GM12878 (cell line): ENCODE measurements at regions not wholly inside any gene's neighbourhood (a gene's known extent, or its start where the extent isn't known, plus 50 kb on each side); places are given as distances from the start of the nearest gene placed in this dataset.
"Not testable (repeated sequence)": the region's sequence is repeated elsewhere in the genome, so short reads cannot be mapped to it uniquely, and the experiment has no call there.

Experiments
- ATAC-seq: fragments of 200-7000 bp; cut with Tn5 transposase; 3 replicates; pipeline ENCODE4 v1.9.1; 2020; ENCODE audit warnings: mild to moderate bottlenecking, moderate library complexity
- BruUV-seq: library from RNA; stranded (reverse); fragments of 400-500 nt; replicated peaks from 2 replicates; lab custom pipeline; 2021; lab: Mats Ljungman, UMichigan
- CTCF ChIA-PET: fragments of 300-600 bp; sonication (Branson Sonifier 250); formaldehyde crosslinking; extraction: SDS; loops from one replicate; lab custom pipeline; 2021; ENCODE audit warnings: inconsistent platforms; lab: Yijun Ruan, JAX
- POLR2A ChIA-PET: fragments of 350-600 bp; formaldehyde crosslinking; extraction: SDS; loops from one replicate; lab custom pipeline; 2021; ENCODE audit warnings: inconsistent platforms; lab: Charles Lee
- RAD21 ChIA-PET: fragments of 300-600 bp; sonication (Branson Sonifier 250); formaldehyde crosslinking; loops from one replicate; lab custom pipeline; 2023; ENCODE audit warnings: antibody characterized with exemption; ENCODE audit not compliant: unreplicated experiment; lab: Charles Lee
- SMC1A ChIA-PET: fragments of 300-600 bp; sonication (Branson Sonifier 250); formaldehyde crosslinking; loops from one replicate; lab custom pipeline; 2023; ENCODE audit not compliant: unreplicated experiment, uncharacterized antibody; lab: Charles Lee
- DNase-seq: peaks from one replicate; pipeline ENCODE4 v3.0.0-alpha.2; 2011; ENCODE audit warnings: low read depth, low spot score
- FAIRE-seq: peaks from 3 replicates; lab custom pipeline; 2011; peaks lifted over from hg19 to GRCh38; lab: Jason Lieb, UNC
- H2AFZ ChIP-seq: 2 replicates; pipeline ENCODE4 v1.6.0; 2011; ENCODE audit warnings: low read depth, low read length, control low read depth; ENCODE audit not compliant: control insufficient read depth
- H3K27ac ChIP-seq: 2 replicates; pipeline ENCODE4 v1.5.1; 2011; ENCODE audit warnings: control low read depth; ENCODE audit not compliant: control insufficient read depth, insufficient read depth
- H3K27me3 ChIP-seq, 2 experiments: replicated peaks in 1 of 2; 2 replicates each; pipeline versions ENCODE4 v1.6.0 to v1.6.1; 2011; ENCODE audit warnings: low read length in 1 of 2; ENCODE audit not compliant: control insufficient read depth in 2 of 2, insufficient read depth in 2 of 2
- H3K36me3 ChIP-seq, 2 experiments: 2 replicates each; pipeline ENCODE4 v1.5.1; 2011; ENCODE audit warnings: low read length in 1 of 2; ENCODE audit not compliant: control insufficient read depth in 2 of 2, insufficient read depth in 2 of 2
- H3K4me1 ChIP-seq: 2 replicates; pipeline ENCODE4 v1.6.1; 2011; ENCODE audit warnings: mild to moderate bottlenecking, low read length, moderate library complexity, mixed read lengths; ENCODE audit not compliant: control insufficient read depth, insufficient read depth
- H3K4me2 ChIP-seq: 2 replicates; pipeline ENCODE4 v1.6.0; 2011; ENCODE audit warnings: control low read depth; ENCODE audit not compliant: control insufficient read depth, insufficient read depth
- H3K4me3 ChIP-seq: fragments of 200-600 bp; sonication (generic); 2 replicates; pipeline ENCODE4 v1.5.1; 2016
- H3K79me2 ChIP-seq: 2 replicates; pipeline ENCODE4 v1.6.0; 2011; ENCODE audit warnings: low read length; ENCODE audit not compliant: control insufficient read depth, insufficient read depth
- H3K9ac ChIP-seq: 2 replicates; pipeline ENCODE4 v1.8.0; 2011; ENCODE audit warnings: low read length, control low read depth, mixed read lengths; ENCODE audit not compliant: control insufficient read depth, insufficient read depth
- H3K9me3 ChIP-seq: replicated peaks from 3 replicates; pipeline ENCODE4 v1.5.1; 2011; ENCODE audit warnings: mild to moderate bottlenecking, low read length; ENCODE audit not compliant: control insufficient read depth, insufficient read depth
- H4K20me1 ChIP-seq: 2 replicates; pipeline ENCODE4 v1.6.0; 2011; ENCODE audit not compliant: control insufficient read depth, insufficient read depth
- WGBS: methylation state at CpG from one replicate; pipeline ENCODE4 v1.1.6; 2016; ENCODE audit warnings: low lambda C conversion rate; ENCODE audit not compliant: insufficient replicate concordance, insufficient coverage; ENCODE audit errors: missing lambda C conversion rate; 5-methylcytosine and 5-hydroxymethylcytosine counted together
- in situ Hi-C: fragments of 300-500 bp; cut with MboI; formaldehyde crosslinking; loops from 9 replicates; pipeline ENCODE4 v1.14.3; 2018; ENCODE audit warnings: mixed read lengths
- intact Hi-C: fragments of 100-400 bp; cut with micrococcal nuclease; formaldehyde crosslinking; loops from one replicate; pipeline ENCODE4 v1.14.2; 2022; ENCODE audit not compliant: unreplicated experiment

- CTCF ChIA-PET, in situ Hi-C loops: not testable (repeated sequence)
- WGBS: 13% methylated on average over 1 of the region's 5 CpGs
Measured at GRCh38 chr1:206331597-206331996, 128.3 kb downstream of the SRGAP2 start.

GRCh38 chr1:206333316-206333715, 130.0 kb downstream of the SRGAP2 start:
- in situ Hi-C loops, H3K27ac ChIP-seq, POLR2A ChIA-PET, H3K79me2 ChIP-seq, H3K4me3 ChIP-seq, ATAC-seq, H2AFZ ChIP-seq, FAIRE-seq, intact Hi-C loops, H3K4me2 ChIP-seq, H3K27me3 ChIP-seq, RAD21 ChIA-PET, H3K4me1 ChIP-seq, CTCF ChIA-PET, BruUV-seq, H4K20me1 ChIP-seq, H3K36me3 ChIP-seq, DNase-seq, H3K9ac ChIP-seq, H3K9me3 ChIP-seq, SMC1A ChIA-PET: not testable (repeated sequence)
- WGBS: 100% methylated on average over 2 of the region's 13 CpGs

More at GRCh38 chr1:206331597-206331996, 128.3 kb downstream of the SRGAP2 start:
- H3K4me2 ChIP-seq, FAIRE-seq, H3K27ac ChIP-seq, ATAC-seq, RAD21 ChIA-PET, intact Hi-C loops, H3K9ac ChIP-seq, POLR2A ChIA-PET, SMC1A ChIA-PET, H3K4me1 ChIP-seq, H3K36me3 ChIP-seq, H3K9me3 ChIP-seq, H3K4me3 ChIP-seq, BruUV-seq, H2AFZ ChIP-seq, H3K27me3 ChIP-seq, H3K79me2 ChIP-seq, H4K20me1 ChIP-seq, DNase-seq: not testable (repeated sequence)

DNA sequence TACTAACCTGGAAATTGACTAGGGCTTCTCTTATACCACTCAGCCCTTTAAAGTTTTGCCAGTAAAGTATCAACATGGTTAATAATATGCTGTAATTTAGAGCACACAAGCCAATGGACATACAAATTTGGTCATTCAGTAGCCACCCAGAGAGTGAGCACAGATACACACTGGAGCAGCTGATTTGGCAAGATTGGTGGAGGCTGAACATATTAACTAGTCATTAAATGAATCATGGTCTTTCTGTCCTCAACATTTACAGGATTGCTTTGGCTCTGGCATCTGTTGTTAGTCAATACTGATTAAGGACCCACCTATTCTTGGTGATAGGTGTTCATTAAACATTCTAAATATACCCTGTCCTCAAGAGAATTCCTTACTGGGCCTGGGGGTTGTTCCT, 130.6 kb downstream of the SRGAP2 start:
- H3K27me3 ChIP-seq, intact Hi-C loops, POLR2A ChIA-PET, H3K36me3 ChIP-seq, DNase-seq, in situ Hi-C loops, FAIRE-seq, CTCF ChIA-PET, H3K79me2 ChIP-seq, H3K4me2 ChIP-seq, H4K20me1 ChIP-seq, H3K27ac ChIP-seq, SMC1A ChIA-PET, H3K9me3 ChIP-seq, RAD21 ChIA-PET, ATAC-seq, BruUV-seq, H3K4me3 ChIP-seq, H3K9ac ChIP-seq, H2AFZ ChIP-seq, H3K4me1 ChIP-seq: not testable (repeated sequence)

DNA sequence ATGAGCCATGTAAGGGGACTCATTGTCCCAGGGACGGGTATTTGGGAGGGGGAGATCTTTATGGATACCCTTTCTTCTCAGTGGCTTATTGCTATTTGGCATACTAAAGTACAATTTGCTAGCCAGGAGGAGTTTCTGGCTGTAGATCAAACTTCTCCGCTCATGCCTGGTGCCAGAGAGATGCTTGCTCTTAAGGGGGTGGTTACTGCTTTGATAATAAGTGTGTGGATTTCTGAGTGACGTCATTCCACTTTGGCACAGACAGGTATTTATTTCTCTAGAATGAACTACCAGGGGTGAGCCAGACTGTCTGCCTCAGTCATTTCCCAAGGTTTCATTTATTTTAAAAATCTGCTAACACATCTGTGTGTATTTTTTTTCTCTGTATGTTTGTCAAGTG, 131.1 kb downstream of the SRGAP2 start:
- RAD21 ChIA-PET, H2AFZ ChIP-seq, ATAC-seq, BruUV-seq, POLR2A ChIA-PET, H3K79me2 ChIP-seq, H3K27me3 ChIP-seq, H3K27ac ChIP-seq, SMC1A ChIA-PET, intact Hi-C loops, H4K20me1 ChIP-seq, CTCF ChIA-PET, H3K9me3 ChIP-seq, FAIRE-seq, H3K9ac ChIP-seq, DNase-seq, H3K4me3 ChIP-seq, H3K4me2 ChIP-seq, H3K4me1 ChIP-seq, H3K36me3 ChIP-seq, in situ Hi-C loops: not testable (repeated sequence)
- 70% methylated on average over 3 of the region's 3 CpGs for WGBS
